ENCODE measurements at regions not wholly inside any gene's neighbourhood (a gene's known extent, or its start where the extent isn't known, plus 50 kb on each side); places are given as distances from the start of the nearest gene placed in this dataset.

DNA sequence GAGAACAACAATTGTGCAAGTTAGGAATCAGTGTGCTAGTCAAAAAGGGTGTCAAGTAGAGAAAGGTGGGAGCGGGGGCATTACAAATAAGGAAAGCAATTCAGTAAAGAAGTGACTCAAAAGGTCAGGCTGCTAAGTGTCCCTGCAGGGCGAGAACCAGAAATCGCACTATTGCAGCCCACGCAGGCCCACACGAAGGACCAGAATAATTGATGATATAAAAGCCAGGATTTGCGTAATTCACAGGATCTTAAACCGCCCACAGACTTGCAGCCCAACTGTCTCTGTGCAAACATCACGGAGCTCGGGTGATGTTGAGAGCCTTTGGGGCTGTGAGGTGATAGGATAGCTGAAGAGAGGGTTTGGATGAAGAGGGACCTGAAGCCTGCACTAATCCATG is 349.0 kb downstream of the BRINP1 start:
- TF ChIP-seq, protein P1, sequence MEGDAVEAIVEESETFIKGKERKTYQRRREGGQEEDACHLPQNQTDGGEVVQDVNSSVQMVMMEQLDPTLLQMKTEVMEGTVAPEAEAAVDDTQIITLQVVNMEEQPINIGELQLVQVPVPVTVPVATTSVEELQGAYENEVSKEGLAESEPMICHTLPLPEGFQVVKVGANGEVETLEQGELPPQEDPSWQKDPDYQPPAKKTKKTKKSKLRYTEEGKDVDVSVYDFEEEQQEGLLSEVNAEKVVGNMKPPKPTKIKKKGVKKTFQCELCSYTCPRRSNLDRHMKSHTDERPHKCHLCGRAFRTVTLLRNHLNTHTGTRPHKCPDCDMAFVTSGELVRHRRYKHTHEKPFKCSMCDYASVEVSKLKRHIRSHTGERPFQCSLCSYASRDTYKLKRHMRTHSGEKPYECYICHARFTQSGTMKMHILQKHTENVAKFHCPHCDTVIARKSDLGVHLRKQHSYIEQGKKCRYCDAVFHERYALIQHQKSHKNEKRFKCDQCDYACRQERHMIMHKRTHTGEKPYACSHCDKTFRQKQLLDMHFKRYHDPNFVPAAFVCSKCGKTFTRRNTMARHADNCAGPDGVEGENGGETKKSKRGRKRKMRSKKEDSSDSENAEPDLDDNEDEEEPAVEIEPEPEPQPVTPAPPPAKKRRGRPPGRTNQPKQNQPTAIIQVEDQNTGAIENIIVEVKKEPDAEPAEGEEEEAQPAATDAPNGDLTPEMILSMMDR (IDR thresholded peaks at IDR 0.05; ENCODE audit: insufficient read depth, low read length) = no peak
- TF ChIP-seq POLR2AphosphoS5 (IDR thresholded peaks at IDR 0.05; ENCODE audit: low read depth) (no peak), SPI1 (IDR thresholded peaks at IDR 0.05; ENCODE audit: borderline replicate concordance, low read depth) (no peak), REST (IDR thresholded peaks at IDR 0.05; ENCODE audit: insufficient replicate concordance, low read depth) (no peak), GABPA (IDR thresholded peaks at IDR 0.05; ENCODE audit: low read depth) (no peak)

Data from HL-60 (cell line).